AG09319 (cell line): ENCODE measurements at regions not wholly inside any gene's neighbourhood (a gene's known extent, or its start where the extent isn't known, plus 50 kb on each side); places are given as distances from the start of the nearest gene placed in this dataset.

Experiments used
- DNase-seq: peaks from one replicate; pipeline ENCODE4 v3.0.0-alpha.2; 2010; ENCODE audit warnings: low read depth; ENCODE audit errors: extremely low read depth
- TF ChIP-seq, protein P1 (sequence below): IDR thresholded peaks from 2 replicates; pipeline ENCODE4 v1.5.1; 2011; ENCODE audit warnings: low read depth, mild to moderate bottlenecking, inconsistent platforms, low read length, moderate library complexity

DNA sequence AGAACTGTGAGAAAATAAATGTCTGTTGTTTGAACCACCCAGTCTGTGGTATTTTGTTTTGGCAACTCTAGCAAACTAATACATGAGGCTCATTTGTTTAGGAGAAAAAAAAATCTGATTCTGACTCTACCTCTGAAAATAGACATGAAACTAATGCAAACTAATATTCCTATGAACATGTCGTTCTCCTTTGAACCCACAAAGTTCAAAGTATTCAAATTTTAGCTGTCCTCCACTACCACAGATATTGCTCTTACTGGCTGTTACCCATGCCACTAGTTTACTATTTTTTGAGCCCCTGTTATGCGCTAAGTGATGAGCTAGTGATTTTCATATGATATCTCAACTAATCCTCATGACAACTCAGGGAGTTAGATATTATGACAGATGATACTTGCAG, 58.8 kb upstream of the ZNF804B start:
- no peak for DNase-seq
- TF ChIP-seq, protein P1, sequence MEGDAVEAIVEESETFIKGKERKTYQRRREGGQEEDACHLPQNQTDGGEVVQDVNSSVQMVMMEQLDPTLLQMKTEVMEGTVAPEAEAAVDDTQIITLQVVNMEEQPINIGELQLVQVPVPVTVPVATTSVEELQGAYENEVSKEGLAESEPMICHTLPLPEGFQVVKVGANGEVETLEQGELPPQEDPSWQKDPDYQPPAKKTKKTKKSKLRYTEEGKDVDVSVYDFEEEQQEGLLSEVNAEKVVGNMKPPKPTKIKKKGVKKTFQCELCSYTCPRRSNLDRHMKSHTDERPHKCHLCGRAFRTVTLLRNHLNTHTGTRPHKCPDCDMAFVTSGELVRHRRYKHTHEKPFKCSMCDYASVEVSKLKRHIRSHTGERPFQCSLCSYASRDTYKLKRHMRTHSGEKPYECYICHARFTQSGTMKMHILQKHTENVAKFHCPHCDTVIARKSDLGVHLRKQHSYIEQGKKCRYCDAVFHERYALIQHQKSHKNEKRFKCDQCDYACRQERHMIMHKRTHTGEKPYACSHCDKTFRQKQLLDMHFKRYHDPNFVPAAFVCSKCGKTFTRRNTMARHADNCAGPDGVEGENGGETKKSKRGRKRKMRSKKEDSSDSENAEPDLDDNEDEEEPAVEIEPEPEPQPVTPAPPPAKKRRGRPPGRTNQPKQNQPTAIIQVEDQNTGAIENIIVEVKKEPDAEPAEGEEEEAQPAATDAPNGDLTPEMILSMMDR: no peak

DNA sequence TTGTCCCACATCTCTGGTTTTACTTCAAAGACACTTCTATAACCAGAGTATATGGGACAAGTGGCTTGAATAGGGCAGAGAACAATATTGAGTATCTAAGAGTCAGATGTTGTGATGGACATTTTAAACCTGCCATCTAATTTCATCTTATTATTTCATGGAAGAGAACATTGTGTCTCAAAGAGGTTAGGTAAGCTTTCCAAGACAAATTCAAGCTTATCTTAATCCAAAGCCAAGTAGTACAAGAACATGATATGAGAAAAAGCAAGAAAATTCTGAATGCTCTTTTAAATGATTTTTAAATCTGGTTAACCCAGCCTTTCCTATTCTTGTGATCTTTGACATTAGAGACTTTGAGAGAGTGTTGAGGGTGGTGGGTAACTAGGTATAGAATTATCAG, 65.3 kb upstream of the ZNF804B start:
- TF ChIP-seq, protein P1: no peak

DNA sequence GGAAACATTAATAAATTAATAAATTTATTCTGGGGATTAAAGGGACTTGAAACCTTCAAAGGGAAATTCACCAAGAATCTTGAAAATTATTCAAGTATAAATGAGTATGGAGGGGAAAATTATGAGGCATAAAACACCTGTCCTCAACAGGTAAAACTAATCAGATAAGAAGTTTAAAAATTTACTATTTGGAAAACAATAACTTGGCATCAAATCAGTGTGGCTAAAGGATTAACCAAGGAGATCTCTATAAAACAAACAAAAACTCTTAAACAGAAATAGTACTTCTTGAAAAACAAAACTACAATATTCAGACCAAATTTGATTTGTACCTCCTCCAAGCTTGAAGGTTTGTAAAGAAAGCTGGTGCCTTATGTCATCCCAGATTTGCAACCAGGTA, 66.4 kb upstream of the ZNF804B start:
- no peak for DNase-seq
- TF ChIP-seq, protein P1: no peak

More for the DNA sequence above, 65.3 kb upstream of the ZNF804B start:
- no peak for DNase-seq

DNA sequence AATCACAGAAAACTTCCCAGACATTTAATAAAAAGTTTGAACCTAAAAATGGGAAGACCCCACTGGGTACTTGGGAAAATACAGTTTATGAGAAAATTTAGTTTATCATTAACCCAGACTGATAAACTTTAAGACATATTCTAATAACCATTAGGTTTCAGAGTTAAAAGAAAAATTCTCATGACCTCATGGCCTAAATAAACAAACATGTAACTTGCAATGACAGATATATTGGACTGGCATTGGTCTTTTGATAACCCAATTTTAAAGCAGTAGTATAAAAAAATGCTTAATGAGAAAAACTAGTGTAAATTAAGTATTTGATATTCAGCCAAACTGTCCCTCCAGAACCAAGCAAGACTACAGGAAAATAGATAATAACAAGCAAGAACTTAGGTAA, 67.0 kb upstream of the ZNF804B start:
- TF ChIP-seq, protein P1: no peak
- no peak for DNase-seq

DNA sequence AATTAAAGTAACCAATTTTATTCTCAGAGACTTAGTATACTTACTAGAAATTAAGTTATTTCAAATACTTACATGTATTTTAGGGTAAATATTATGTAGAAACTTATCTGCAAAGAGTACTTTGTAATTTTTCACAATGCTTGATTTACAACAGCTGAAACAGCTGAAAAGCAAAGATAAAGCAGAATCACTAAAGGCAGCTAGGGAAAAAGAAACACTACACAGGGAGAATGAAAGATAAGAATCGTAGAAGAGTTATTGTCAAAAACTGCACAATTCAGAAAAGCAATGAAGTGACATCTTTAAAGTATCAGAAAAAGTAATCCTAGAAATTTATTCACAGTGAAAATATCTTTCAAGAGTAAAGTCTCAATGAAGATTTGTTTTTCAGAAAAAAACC, 69.7 kb upstream of the ZNF804B start:
- DNase-seq: no peak
- TF ChIP-seq, protein P1: no peak

DNA sequence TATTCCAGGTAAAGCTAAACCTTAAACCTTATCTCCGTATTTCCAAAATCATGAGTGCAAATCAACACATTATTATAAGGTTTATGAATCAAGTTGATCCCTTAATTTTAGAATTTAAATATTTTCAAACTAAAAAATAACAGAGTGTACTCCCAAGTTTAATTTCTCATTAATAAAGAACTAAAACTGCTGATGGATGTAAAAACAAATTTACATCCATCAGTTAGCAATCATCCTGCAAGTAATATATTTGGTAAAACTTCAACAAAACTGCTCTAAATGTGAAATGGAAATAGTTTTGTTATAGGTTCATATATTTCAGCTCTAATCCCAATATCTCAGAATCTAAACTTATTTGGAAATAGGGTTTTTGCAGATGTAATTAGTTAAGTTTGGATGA, 71.3 kb upstream of the ZNF804B start:
- no peak for DNase-seq
- TF ChIP-seq, protein P1: no peak

DNA sequence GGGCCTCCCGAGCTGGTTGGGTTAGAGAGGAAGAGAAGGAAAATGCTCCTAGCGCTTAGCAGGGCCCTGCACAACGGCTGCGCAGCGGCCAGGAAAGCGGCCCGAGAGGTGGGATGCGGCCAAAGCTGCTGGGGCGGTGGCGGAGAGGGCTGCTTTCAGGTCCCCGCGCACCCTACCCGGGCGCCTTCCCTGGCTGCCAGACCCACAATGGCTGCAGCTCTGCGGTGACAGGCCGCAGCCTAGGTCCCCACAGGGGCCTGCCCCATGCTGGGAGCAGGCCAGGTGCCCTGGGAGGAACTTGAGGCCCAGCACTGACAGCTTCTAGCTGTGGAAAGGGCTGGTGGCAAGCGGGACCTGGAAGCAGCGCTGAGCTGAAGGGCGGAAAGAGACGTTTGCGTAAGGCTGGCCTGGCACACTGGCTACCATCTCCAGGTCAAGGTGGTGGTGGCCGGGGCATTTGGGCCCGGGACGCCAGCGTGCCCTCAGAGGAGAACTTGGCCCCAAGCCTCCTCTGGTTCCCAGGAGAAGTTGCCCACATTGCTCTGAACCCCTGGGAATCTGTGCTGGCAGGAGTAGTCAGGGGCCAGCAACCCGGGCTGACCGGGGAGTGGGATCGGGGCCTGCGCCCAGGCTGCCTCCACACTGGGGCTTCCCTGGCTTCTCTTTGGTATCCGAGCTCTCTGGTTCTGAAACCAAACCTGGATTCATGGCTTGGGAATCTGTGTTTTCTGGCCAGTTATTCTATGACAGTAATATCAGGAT, 72.9 kb upstream of the ZNF804B start:
- TF ChIP-seq, protein P1: no peak
- DNase-seq: no peak
